GM21576 (cell line): ENCODE measurements at regions not wholly inside any gene's neighbourhood (a gene's known extent, or its start where the extent isn't known, plus 50 kb on each side); places are given as distances from the start of the nearest gene placed in this dataset.

ENCODE experiments used
- ATAC-seq: cut with Tn5 transposase; IDR thresholded peaks from one replicate; pipeline ENCODE4 v1.9.1; 2021; ENCODE audit warnings: mild to moderate bottlenecking, moderate library complexity; ENCODE audit not compliant: unreplicated experiment

GRCh38 chr1:25062621-25063255, 132.7 kb upstream of the RUNX3 start:
- ATAC-seq, result no peak

DNA sequence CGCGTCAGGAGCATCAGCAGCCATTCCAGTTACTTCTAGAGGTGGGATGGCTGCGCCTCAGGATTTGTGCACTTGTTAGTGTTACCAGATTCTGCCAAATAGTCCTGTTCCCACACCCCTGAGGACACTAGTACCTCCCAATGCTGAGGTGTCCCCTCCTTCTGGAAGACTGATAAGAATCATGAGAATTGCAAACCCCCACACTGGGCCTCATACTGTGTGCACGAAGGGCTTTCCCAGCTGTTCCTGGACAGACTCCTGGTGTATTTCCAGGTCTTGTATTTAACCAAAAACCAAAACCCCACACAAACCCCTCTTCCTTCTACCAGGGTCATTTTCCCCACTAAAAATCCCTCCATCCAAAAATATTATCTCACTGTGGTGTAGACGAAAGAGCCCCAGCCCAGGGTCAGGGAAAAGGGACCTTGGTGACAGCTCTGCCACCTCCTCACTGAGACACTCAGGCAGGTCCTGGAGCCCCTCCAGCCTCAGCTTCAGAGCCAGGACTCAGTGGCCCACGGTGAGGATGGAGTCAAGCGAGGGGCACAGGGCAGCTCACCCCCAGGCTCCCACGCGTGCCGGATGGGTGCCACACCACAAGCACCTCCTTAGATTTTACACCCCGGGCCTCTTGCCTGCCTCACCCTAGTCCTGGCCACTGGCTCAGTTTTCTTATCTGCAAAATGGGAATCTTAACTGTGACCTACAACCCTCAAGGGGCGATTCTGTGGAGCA, 131.4 kb upstream of the RUNX3 start:
- ATAC-seq, result no peak

- ATAC-seq, result no peak
Measured at GRCh38 chr1:25057188-25057587, 127.1 kb upstream of the RUNX3 start.

- ATAC-seq, result no peak
Measured at GRCh38 chr1:25056536-25056935, 126.5 kb upstream of the RUNX3 start.

DNA sequence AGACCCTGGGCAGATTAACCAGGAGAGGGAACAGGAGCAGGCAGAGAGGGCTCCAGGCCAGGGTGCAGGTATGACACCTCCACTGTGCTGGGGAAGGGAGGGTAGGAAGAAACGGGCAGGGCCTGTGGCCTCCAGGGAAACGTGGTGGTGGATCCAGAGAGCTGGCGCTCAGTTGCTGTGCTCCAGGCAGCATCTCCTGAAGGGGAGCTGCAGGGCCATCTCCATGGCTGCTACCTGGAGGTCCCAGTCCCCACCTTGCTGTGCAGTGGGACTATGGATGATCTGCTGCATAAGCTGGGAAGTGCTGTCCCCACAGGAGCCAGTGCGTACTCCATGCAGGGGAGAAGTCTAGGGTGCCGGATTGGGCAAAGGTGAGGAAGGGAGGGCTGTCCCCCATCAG, 125.9 kb upstream of the RUNX3 start:
- no peak for ATAC-seq

DNA sequence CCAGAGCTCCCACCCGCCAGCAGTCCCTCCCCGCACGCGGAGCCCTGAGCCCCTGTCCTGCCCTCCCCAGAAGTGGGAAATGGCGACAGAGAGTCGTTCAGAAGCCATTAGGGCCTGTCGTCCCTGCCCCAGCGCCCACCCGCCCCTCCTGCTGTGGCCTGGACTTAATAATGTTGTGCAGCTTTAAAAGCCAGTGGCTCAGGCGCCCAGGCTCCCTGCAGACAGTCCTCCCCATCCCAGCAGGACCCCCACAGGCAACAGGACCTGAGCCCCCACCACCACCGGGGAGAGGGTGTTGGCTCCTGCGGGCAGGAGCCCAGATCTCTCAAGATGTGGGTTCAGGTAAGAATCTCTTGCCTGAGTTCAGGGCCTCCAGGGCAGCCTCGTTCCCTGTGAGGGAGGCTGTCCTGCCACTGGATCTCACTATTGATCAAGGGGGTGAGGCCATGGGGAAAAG, 125.3 kb upstream of the RUNX3 start:
- no peak for ATAC-seq

DNA sequence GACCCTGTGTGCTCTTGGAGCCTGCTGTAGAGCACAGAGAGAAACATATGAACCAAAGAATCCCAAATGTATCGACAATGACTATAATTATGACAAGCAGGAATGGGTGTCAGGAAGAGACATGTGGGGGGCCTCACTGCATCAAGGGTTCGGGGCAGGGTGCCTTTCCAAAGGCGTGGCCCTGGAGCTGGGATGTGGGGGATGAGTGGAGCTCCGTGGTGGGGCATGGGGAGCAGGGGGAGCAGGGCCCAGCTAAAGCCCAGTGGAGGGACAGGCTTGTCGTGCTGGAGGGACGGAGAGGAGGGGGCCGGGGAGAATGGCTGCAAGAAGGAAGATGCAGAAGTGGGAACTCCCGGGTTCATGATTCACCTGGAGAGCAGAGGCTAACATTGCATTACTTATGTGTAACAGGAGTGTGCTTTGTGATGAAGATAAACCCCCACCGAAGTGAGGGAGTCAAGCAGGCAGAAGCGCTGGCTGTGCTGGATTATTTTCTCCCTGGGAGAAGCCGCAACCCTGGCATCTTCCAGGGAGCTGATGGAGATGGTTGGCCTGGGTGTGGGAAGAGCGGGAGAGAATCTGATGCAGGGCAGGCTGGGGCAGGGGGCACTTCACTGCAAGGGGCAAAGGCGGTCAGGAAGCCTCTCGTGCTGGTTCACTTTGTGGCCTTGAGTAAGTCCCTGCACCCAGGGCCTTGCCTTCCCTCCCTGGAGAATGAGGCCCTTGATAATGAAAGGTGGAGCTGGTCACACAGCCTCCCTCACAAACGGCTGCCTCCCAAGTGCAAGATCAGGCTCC, 124.6 kb upstream of the RUNX3 start:
- no peak for ATAC-seq

DNA sequence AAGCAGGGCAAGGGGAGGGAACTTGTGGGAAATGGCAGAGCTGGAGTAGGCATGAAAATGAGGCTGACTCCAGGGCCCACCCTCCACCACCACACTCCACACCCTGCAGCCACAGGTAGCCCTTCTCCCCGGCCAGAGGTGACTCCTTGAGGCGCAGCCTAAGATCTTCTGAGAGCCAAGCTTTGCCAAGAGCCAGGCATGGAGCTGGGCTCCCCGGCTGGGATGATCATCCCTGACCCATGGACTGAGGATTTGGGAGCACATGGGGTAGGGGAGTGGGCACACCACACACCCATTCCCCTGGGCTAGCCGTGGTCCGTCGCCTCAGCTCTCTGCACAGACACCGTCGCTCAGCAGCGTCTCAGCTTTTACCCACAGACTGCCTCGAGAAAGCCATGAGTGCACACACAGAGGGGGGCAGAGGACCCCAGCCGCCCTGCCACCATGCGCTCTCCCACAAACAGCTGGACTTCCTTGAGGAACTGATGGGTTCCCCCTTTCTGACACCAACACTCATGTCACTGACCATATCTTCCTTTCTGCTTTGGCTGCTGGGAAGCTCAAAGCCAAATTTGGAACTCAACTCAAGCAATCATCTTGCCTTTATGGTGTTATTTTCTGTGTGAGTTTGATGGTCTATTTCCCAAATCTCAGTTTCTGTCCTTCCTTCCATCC, 123.6 kb upstream of the RUNX3 start:
- ATAC-seq, result no peak

GRCh38 chr1:25051906-25052305, 121.8 kb upstream of the RUNX3 start:
- no peak for ATAC-seq

DNA sequence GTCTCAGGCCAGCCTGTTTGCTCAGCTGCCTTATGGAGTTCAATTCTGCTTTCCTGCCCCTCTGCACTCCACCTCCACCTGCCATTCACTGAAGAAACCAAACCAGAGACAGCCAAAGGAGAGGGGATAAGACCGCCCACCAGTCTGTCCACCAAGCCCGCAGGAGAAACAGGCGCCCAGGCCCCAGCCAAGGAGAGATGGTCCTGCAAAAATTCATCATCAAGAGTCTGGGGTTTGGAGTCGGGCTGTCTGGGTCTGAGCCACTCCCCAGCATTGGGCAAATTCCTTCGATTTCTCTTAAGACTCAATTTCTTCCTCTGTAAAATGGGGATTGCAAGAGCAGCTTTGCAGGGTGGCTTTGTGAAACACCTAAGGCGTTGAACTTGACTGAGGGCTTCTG, 121.4 kb upstream of the RUNX3 start:
- no peak for ATAC-seq

- no peak for ATAC-seq
Measured at GRCh38 chr1:25050165-25050564, 120.1 kb upstream of the RUNX3 start.

GRCh38 chr1:25049190-25049589, 119.1 kb upstream of the RUNX3 start:
- ATAC-seq, result no peak

DNA sequence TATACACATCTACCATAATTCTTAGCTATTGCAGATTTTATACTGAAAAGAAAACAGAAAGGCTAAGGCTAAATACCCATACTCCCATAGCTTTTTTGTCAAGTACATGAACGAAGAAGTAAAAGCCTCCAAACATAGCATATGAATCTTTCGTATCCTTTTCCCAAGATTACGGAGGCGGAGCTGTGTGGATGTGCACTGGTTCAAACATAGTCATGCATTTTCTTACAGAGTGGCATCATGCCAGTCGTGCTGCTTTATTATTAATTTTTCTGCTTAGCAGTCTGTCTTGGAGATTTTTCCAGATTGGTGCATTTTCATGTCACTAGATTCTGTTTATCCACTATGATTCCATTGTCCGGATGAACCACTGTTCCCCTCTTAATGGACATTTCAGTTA, 118.7 kb upstream of the RUNX3 start:
- no peak for ATAC-seq

DNA sequence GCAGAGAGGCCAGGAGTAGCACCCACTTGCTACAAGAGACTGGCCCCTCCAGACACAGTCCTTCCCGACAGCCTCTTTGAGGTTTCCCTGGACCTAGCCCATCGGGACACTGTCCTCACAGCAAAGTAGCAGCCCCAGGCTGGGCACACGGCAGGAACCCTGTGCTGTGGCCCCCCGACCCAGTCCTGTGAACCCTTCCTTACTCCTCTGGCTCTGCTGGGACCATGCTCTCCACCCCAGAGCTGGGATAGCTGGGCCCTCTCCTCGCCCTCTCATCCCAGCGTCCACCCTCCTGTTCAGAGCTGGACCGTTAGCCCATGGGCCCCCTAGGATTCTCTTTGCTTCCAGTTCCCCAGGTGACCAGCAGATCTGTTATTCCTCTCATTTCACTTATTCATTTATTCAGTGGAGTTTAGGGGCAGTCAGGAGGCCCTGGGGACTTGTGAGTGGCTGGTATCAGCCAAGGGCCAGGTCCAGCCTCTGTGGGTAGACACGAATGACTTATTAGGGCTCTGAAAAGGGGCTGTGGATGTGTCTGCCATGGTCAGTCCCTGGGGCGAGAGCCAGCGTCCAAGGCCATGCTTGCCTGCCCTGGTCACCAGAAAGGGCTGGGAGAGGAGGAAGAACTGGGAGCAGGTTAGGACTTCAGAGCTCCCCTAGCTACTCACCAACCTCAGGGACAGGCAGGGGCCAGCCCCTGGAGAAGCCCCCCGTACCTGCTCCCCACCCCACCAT, 117.6 kb upstream of the RUNX3 start:
- ATAC-seq, result no peak

DNA sequence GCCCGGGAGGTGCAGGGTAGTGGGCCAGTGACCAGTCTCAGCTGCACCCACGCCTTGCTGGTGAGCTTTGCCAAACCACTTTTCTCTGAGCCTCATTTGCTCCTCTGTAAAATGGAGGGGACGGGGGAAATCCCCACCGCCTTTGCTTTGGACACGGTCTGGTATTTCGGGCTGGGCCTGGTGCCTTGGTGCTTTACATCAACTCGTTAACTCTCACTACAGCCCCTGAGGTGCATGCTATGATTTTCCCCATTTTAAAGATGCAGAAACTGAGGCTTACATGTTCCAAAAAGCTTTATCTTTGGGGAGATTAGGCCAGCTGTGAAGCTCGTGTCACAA, 116.1 kb upstream of the RUNX3 start:
- ATAC-seq, result no peak

DNA sequence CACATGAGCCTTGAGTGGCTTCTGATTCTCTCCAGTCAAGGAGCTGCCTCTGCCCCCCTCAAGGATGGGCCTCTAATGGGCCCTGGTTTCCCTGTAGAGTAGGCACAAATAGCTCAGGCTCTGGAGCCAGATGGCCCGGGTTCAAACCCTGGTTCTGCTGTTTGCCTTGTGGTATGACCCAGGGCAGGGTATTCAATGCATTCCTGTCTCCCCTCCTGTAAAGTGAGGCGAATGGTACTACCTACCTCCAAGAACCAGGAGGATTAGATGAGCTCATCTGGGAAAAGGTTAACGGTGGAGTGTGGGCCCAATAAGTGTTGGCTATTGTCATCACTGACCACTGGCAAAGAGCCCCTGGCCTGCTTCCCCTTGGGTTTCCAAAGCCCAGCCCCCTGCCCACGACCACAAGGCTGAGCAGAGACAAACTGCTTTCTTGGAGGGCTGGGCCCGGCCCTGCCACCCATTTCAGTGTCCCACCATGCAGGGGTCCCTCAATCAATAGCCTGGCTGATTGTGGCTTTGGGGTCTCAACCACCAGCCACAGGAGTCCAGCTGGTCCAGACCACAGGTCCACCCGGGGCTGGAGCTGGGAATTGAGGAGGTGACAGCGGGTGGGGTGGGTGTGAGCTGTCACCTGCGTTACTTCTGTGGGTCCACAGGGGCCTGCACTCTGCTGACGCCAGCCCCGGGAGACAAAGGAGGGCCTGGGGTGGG, 115.6 kb upstream of the RUNX3 start:
- no peak for ATAC-seq

DNA sequence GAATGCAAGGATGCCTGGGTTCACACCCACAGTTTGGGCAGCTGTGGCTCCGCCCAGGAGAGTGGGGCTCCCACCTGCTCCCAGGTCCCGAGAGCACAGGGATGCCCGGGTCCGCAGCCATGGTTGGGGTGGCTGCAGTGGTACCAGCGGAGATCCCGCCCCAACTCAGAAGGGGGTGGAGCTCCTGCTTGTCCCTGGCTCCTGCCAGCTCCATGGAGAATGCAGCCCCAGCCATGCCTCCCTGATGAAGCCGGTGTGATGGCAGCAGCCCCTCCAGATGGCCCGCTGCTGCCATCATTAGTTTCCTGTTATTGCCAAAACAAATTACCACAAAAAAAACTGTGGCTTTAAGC, 113.1 kb upstream of the RUNX3 start:
- ATAC-seq, result no peak

DNA sequence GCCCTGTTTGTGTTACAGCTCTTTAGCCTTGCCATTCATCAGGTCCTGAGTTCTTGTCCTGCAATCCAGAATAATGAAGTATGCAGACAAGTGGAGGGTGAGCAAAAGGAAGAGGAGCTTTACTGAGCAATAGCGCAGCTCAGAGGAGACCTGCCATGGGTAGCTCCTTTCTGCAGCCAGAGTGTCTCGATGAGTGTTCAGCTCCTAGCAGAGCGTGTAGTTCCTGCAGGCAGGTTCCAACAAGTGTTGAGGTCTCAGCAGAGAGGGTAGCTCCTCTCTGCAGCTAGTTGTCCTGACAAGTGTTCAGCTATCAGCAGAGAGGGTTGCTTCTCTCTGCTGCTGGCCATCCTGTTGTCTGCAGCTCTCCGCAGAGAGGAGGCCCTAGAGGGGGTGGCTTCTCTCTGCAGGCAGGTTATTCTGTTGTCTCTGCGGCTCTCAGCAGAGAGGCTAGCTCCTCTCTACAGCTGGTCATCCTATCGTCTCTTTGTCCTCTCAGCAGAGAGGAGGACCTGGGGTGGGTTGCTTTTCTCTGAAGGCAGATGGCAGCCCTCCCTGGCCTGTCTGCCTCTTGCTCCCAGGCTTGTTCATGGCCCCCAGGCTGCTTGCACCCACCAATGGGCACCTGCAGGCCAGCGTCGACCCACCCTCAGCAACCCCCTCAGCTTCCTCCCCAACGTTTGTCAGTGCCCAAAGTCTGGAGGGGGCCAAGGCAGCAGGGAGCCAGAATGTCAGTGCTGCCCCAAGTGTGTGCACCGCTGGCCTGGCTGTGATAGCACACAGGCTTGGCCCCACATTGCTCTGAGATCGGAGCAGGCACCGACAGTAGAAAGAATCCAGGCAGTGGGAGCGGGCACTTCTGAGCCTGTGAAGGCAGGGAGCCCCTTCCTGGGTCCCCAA, 112.5 kb upstream of the RUNX3 start:
- ATAC-seq, result no peak

DNA sequence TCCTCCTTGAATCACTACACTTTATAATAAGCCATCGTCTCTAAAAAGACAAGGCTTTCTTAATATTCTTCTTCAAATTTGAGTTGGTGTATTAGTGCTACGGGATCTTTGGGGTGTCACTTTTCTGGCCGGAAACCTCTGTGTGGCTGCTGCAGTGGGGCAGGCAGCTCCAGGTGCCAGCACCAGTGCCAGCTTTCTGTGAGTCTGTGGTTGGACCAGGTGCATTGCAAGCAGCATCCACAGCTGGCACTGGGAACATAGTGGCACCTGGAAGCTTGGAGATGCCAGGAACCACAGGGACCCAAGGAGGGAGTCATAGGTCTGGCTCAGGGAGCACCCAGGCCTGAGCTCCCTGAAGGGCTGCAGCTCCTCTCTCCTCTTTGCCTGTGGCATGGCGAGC, 111.8 kb upstream of the RUNX3 start:
- ATAC-seq, result no peak
